ENCODE measurements at regions not wholly inside any gene's neighbourhood (a gene's known extent, or its start where the extent isn't known, plus 50 kb on each side); places are given as distances from the start of the nearest gene placed in this dataset.

- TF ChIP-seq POLR2AphosphoS5 (IDR thresholded peaks at IDR 0.05; ENCODE audit: low read depth, low read length) (no peak), TAF1 (IDR thresholded peaks at IDR 0.05; ENCODE audit: low read depth, low read length) (no peak)
Measured at GRCh38 chr3:21876782-21877181, 125.8 kb upstream of the ZNF385D start.

Measured in GM12891 (cell line).